ENCODE measurements at regions not wholly inside any gene's neighbourhood (a gene's known extent, or its start where the extent isn't known, plus 50 kb on each side); places are given as distances from the start of the nearest gene placed in this dataset.
"Not testable (repeated sequence)": the region's sequence is repeated elsewhere in the genome, so short reads cannot be mapped to it uniquely, and the experiment has no call there.

GRCh38 chr11:37465221-37465620 lies 867.2 kb upstream of the RAG2 start:
- no peak for DNase-seq (ENCODE audit: low read depth)

- DNase-seq (ENCODE audit: low read depth), result no peak
These were observed 861.4 kb upstream of the RAG2 start for GRCh38 chr11:37459456-37459855.

GRCh38 chr11:37456746-37457145 lies 858.7 kb upstream of the RAG2 start:
- DNase-seq (ENCODE audit: low read depth), result no peak

GRCh38 chr11:37451903-37452302 lies 853.9 kb upstream of the RAG2 start:
- DNase-seq (ENCODE audit: low read depth), result no peak

- peak; percentile 11 for DNase-seq (ENCODE audit: low read depth)
These were observed 852.6 kb upstream of the RAG2 start for GRCh38 chr11:37450613-37451012.

- DNase-seq (ENCODE audit: low read depth), result peak; percentile 64
These were observed 851.1 kb upstream of the RAG2 start for GRCh38 chr11:37449146-37449545.

- no peak for DNase-seq (ENCODE audit: low read depth)
These were observed 844.5 kb upstream of the RAG2 start for GRCh38 chr11:37442576-37442975.

- not testable (repeated sequence) for DNase-seq (ENCODE audit: low read depth)
These were observed 833.7 kb upstream of the RAG2 start for GRCh38 chr11:37431633-37432230.

- DNase-seq (ENCODE audit: low read depth), result not testable (repeated sequence)
These were observed 833.1 kb upstream of the RAG2 start for GRCh38 chr11:37430966-37431632.

- DNase-seq (ENCODE audit: low read depth), result no peak
These were observed 824.5 kb upstream of the RAG2 start for GRCh38 chr11:37422511-37422910.

- DNase-seq (ENCODE audit: low read depth), result no peak
These were observed 813.3 kb upstream of the RAG2 start for GRCh38 chr11:37411289-37411688.

- DNase-seq (ENCODE audit: low read depth), result peak; percentile 70
These were observed 811.1 kb upstream of the RAG2 start for GRCh38 chr11:37409124-37409523.

- no peak for DNase-seq (ENCODE audit: low read depth)
These were observed 809.4 kb upstream of the RAG2 start for GRCh38 chr11:37407461-37407860.

GRCh38 chr11:37406651-37407050 lies 808.6 kb upstream of the RAG2 start:
- no peak for DNase-seq (ENCODE audit: low read depth)

- no peak for DNase-seq (ENCODE audit: low read depth)
These were observed 806.2 kb upstream of the RAG2 start for GRCh38 chr11:37404231-37404630.

GRCh38 chr11:37402663-37403062 lies 804.6 kb upstream of the RAG2 start:
- DNase-seq (ENCODE audit: low read depth), result no peak

- no peak for DNase-seq (ENCODE audit: low read depth)
These were observed 796.3 kb upstream of the RAG2 start for GRCh38 chr11:37394236-37394870.

GRCh38 chr11:37391615-37392014 lies 793.6 kb upstream of the RAG2 start:
- DNase-seq (ENCODE audit: low read depth), result no peak

- DNase-seq (ENCODE audit: low read depth), result no peak
These were observed 792.6 kb upstream of the RAG2 start for GRCh38 chr11:37390576-37391083.

GRCh38 chr11:37378958-37379357 lies 780.9 kb upstream of the RAG2 start:
- DNase-seq (ENCODE audit: low read depth), result no peak

GRCh38 chr11:37372667-37373066 lies 774.6 kb upstream of the RAG2 start:
- no peak for DNase-seq (ENCODE audit: low read depth)

GRCh38 chr11:37371346-37371970 lies 773.4 kb upstream of the RAG2 start:
- peak; percentile 23 for DNase-seq (ENCODE audit: low read depth)

Data from HT1080 (cell line).